Midbrain (tissue), 1 donor: ENCODE measurements at regions not wholly inside any gene's neighbourhood (a gene's known extent, or its start where the extent isn't known, plus 50 kb on each side); places are given as distances from the start of the nearest gene placed in this dataset.

ENCODE experiments used
- DNase-seq: peaks from one replicate; lab custom pipeline; 2025; lab: John Stamatoyannopoulos, UW

- DNase-seq = no peak
Observed at GRCh38 chr6:23417133-23417532, 708.9 kb upstream of the NRSN1 start.

- DNase-seq = no peak
Observed at GRCh38 chr6:23418095-23418494, 707.9 kb upstream of the NRSN1 start.

GRCh38 chr6:23419046-23419445 lies 707.0 kb upstream of the NRSN1 start:
- no peak for DNase-seq

GRCh38 chr6:23420659-23421350 lies 705.2 kb upstream of the NRSN1 start:
- no peak for DNase-seq

- DNase-seq = no peak
Observed at GRCh38 chr6:23424584-23424983, 701.4 kb upstream of the NRSN1 start.

- no peak for DNase-seq
Observed at GRCh38 chr6:23435126-23435525, 690.9 kb upstream of the NRSN1 start.

- no peak for DNase-seq
Observed at GRCh38 chr6:23435798-23436197, 690.2 kb upstream of the NRSN1 start.

GRCh38 chr6:23441808-23442461 lies 684.1 kb upstream of the NRSN1 start:
- DNase-seq = no peak

GRCh38 chr6:23445157-23445710 lies 680.8 kb upstream of the NRSN1 start:
- no peak for DNase-seq

GRCh38 chr6:23446469-23446967 lies 679.5 kb upstream of the NRSN1 start:
- DNase-seq = peak; percentile 76

GRCh38 chr6:23447731-23448130 lies 678.3 kb upstream of the NRSN1 start:
- no peak for DNase-seq

GRCh38 chr6:23448281-23448680 lies 677.7 kb upstream of the NRSN1 start:
- DNase-seq = no peak

GRCh38 chr6:23454080-23454976 lies 671.7 kb upstream of the NRSN1 start:
- DNase-seq = no peak

GRCh38 chr6:23455754-23456153 lies 670.3 kb upstream of the NRSN1 start:
- DNase-seq = no peak

- no peak for DNase-seq
Observed at GRCh38 chr6:23456396-23456795, 669.6 kb upstream of the NRSN1 start.

GRCh38 chr6:23457321-23457720 lies 668.7 kb upstream of the NRSN1 start:
- no peak for DNase-seq

GRCh38 chr6:23465912-23466311 lies 660.1 kb upstream of the NRSN1 start:
- no peak for DNase-seq

GRCh38 chr6:23477586-23477985 lies 648.4 kb upstream of the NRSN1 start:
- DNase-seq = no peak

- DNase-seq = no peak
Observed at GRCh38 chr6:23478312-23478711, 647.7 kb upstream of the NRSN1 start.

- no peak for DNase-seq
Observed at GRCh38 chr6:23483896-23484295, 642.1 kb upstream of the NRSN1 start.

GRCh38 chr6:23494367-23494766 lies 631.6 kb upstream of the NRSN1 start:
- no peak for DNase-seq

- DNase-seq = no peak
Observed at GRCh38 chr6:23498013-23498412, 628.0 kb upstream of the NRSN1 start.
